Activated T-helper 1 cell treated with anti-CD3 and anti-CD28 coated beads, Interleukin-2, amount 50 U/mL, for 16 hours (primary cell): ENCODE measurements at regions not wholly inside any gene's neighbourhood (a gene's known extent, or its start where the extent isn't known, plus 50 kb on each side); places are given as distances from the start of the nearest gene placed in this dataset.
"Not testable (repeated sequence)": the region's sequence is repeated elsewhere in the genome, so short reads cannot be mapped to it uniquely, and the experiment has no call there.

Experiments used
- DNase-seq, 2 donors: peaks; one replicate each; pipeline ENCODE4 v3.0.0-alpha.2; 2020; ENCODE audit warnings: low read depth in 1 of 2, low spot score in 1 of 2

GRCh38 chr3:103953796-103954195 is 1412.9 kb upstream of the ALCAM start:
- no peak for DNase-seq

- DNase-seq = no peak
These were observed 1405.9 kb upstream of the ALCAM start for GRCh38 chr3:103960819-103961218.

GRCh38 chr3:103963599-103963998 is 1403.1 kb upstream of the ALCAM start:
- no peak for DNase-seq

- DNase-seq = no peak
These were observed 1400.9 kb upstream of the ALCAM start for GRCh38 chr3:103965764-103966163.

GRCh38 chr3:103966749-103967148 is 1400.0 kb upstream of the ALCAM start:
- DNase-seq = no peak

- DNase-seq = no peak
These were observed 1398.6 kb upstream of the ALCAM start for GRCh38 chr3:103968131-103968530.

GRCh38 chr3:103968751-103969150 is 1398.0 kb upstream of the ALCAM start:
- DNase-seq = no peak

- no peak for DNase-seq
These were observed 1389.8 kb upstream of the ALCAM start for GRCh38 chr3:103976931-103977339.

GRCh38 chr3:103977417-103977816 is 1389.3 kb upstream of the ALCAM start:
- DNase-seq = no peak

- no peak for DNase-seq
These were observed 1375.1 kb upstream of the ALCAM start for GRCh38 chr3:103991461-103992115.

- DNase-seq = no peak
These were observed 1374.2 kb upstream of the ALCAM start for GRCh38 chr3:103992469-103992868.

GRCh38 chr3:104004956-104005355 is 1361.8 kb upstream of the ALCAM start:
- DNase-seq = no peak

GRCh38 chr3:104005815-104006214 is 1360.9 kb upstream of the ALCAM start:
- DNase-seq = no peak

- no peak for DNase-seq
These were observed 1348.2 kb upstream of the ALCAM start for GRCh38 chr3:104018541-104018940.

GRCh38 chr3:104031598-104031997 is 1335.1 kb upstream of the ALCAM start:
- no peak for DNase-seq

GRCh38 chr3:104032283-104032682 is 1334.4 kb upstream of the ALCAM start:
- no peak for DNase-seq

- no peak for DNase-seq
These were observed 1325.8 kb upstream of the ALCAM start for GRCh38 chr3:104040896-104041295.

- not testable (repeated sequence) for DNase-seq
These were observed 1323.6 kb upstream of the ALCAM start for GRCh38 chr3:104043001-104043543.

GRCh38 chr3:104044002-104044401 is 1322.7 kb upstream of the ALCAM start:
- DNase-seq = no peak

GRCh38 chr3:104066658-104067057 is 1300.1 kb upstream of the ALCAM start:
- no peak for DNase-seq

- no peak for DNase-seq
These were observed 1297.6 kb upstream of the ALCAM start for GRCh38 chr3:104069114-104069513.

- DNase-seq = no peak
These were observed 1295.8 kb upstream of the ALCAM start for GRCh38 chr3:104070906-104071305.

GRCh38 chr3:104080088-104080626 is 1286.6 kb upstream of the ALCAM start:
- DNase-seq = no peak
